KMS-11 (cell line): ENCODE measurements at regions not wholly inside any gene's neighbourhood (a gene's known extent, or its start where the extent isn't known, plus 50 kb on each side); places are given as distances from the start of the nearest gene placed in this dataset.

ENCODE experiments used
- H2AFZ ChIP-seq: fragments of 200-600 bp; sonication (generic); 2 replicates; pipeline ENCODE4 v1.6.1; 2016; ENCODE audit warnings: antibody characterized with exemption, mixed run types, low read depth
- H3K27ac ChIP-seq: fragments of 200-600 bp; sonication (generic); 2 replicates; pipeline ENCODE4 v1.6.1; 2016; ENCODE audit warnings: mild to moderate bottlenecking, mixed run types
- H3K27me3 ChIP-seq: fragments of 200-600 bp; sonication (generic); 2 replicates; pipeline ENCODE4 v1.6.1; 2017; ENCODE audit warnings: mild to moderate bottlenecking, low read depth, mixed run types, moderate library complexity; ENCODE audit not compliant: insufficient read depth
- H3K36me3 ChIP-seq: fragments of 200-600 bp; sonication (generic); 2 replicates; pipeline ENCODE4 v1.6.1; 2017; ENCODE audit warnings: mild to moderate bottlenecking, mixed run types; ENCODE audit not compliant: insufficient read depth
- H3K4me1 ChIP-seq: fragments of 200-600 bp; sonication (generic); 2 replicates; pipeline ENCODE4 v1.6.1; 2016; ENCODE audit warnings: mild to moderate bottlenecking, low read depth, mixed run types; ENCODE audit not compliant: poor library complexity, severe bottlenecking
- H3K4me2 ChIP-seq: fragments of 200-600 bp; sonication (generic); 2 replicates; pipeline ENCODE4 v1.7.0; 2016; ENCODE audit warnings: mild to moderate bottlenecking, mixed run types
- H3K4me3 ChIP-seq: fragments of 200-600 bp; sonication (generic); IDR thresholded peaks from 2 replicates; pipeline ENCODE4 v1.6.1; 2017; ENCODE audit warnings: low read depth, low read length, mixed read lengths; ENCODE audit not compliant: insufficient read depth
- H3K79me2 ChIP-seq: fragments of 200-600 bp; sonication (generic); 2 replicates; pipeline ENCODE4 v1.6.1; 2016; ENCODE audit warnings: low read depth, mixed run types; ENCODE audit not compliant: insufficient read depth
- H3K9ac ChIP-seq: fragments of 200-600 bp; sonication (generic); 2 replicates; pipeline ENCODE4 v1.6.1; 2016; ENCODE audit warnings: mild to moderate bottlenecking, mixed run types
- H4K20me1 ChIP-seq: fragments of 200-600 bp; sonication (generic); 2 replicates; pipeline ENCODE4 v1.6.1; 2016; ENCODE audit warnings: mild to moderate bottlenecking, mixed run types; ENCODE audit not compliant: insufficient read depth
- TF ChIP-seq, protein P1 (sequence below): fragments of 200-600 bp; sonication (generic); conservative IDR thresholded peaks from 2 replicates; pipeline ENCODE4 v1.6.1; 2017; ENCODE audit warnings: low read depth, mild to moderate bottlenecking, antibody characterized with exemption, low read length, moderate library complexity, mixed read lengths

DNA sequence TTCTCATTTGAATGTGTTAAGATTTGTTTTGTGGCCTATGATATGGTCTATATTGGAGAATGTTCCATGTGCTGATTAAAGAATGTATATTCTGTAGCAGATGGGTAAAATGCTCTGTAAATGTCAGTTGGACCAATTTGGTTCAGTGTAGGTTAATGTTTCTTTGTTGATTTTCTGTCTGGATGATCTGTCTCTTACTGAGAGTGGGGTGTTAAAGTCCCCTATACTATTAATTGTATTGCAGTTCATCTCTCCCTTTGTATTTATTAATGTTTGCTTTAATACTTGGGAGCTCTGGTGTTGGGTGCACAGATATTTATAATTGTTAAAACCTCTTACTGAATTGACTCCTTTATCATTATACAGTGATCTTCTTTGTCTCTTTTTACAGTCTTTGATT, 584.5 kb downstream of the NUF2 start:
- TF ChIP-seq, protein P1, sequence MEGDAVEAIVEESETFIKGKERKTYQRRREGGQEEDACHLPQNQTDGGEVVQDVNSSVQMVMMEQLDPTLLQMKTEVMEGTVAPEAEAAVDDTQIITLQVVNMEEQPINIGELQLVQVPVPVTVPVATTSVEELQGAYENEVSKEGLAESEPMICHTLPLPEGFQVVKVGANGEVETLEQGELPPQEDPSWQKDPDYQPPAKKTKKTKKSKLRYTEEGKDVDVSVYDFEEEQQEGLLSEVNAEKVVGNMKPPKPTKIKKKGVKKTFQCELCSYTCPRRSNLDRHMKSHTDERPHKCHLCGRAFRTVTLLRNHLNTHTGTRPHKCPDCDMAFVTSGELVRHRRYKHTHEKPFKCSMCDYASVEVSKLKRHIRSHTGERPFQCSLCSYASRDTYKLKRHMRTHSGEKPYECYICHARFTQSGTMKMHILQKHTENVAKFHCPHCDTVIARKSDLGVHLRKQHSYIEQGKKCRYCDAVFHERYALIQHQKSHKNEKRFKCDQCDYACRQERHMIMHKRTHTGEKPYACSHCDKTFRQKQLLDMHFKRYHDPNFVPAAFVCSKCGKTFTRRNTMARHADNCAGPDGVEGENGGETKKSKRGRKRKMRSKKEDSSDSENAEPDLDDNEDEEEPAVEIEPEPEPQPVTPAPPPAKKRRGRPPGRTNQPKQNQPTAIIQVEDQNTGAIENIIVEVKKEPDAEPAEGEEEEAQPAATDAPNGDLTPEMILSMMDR: no peak
- Histone ChIP-seq H3K27me3 (no peaks in the 10 kb centered on the region), H3K79me2 (no peaks in the 10 kb centered on the region), H2AFZ (no peak overlapping the region), H3K4me1 (peaks cover 6% of the 10 kb centered on the region), H3K9ac (no peak overlapping the region), H3K36me3 (no peaks in the 10 kb centered on the region), H3K4me3 (no peak overlapping the region), H3K4me2 (no peak overlapping the region), H3K27ac (no peak overlapping the region), H4K20me1 (no peaks in the 10 kb centered on the region)

DNA sequence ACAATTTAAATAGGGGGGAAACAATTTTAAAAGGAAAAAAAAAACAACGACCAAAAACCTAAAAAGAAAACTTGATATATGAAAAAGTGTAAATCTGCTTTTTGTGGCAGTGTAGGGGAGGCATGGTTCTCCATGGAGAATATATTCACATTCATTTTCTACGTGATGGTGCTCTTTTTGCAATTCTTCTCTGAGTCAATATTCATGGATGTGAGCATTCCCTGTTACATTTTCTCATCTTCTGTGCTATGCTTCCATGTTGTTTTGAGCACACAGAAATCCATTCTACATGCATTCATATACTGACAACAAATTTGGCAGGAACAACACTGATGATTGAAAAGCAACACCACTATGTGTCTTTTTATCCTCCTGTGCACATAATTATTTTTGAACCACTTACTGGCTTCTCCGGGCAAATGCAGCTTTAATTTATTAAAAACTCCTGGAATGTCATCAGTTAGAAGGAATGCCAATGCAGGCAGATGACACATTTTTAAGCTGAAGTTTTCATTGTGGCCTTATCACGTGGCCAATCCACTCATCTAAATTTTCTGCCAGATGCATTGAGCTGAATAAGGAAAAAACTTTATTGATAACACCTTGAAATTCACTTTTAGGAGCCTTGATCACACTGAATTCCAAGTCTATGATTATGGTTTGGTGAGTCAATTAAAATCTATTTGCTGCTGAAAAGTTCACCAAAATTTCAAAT, 590.6 kb downstream of the NUF2 start:
- no peak overlapping the region for H3K4me2 ChIP-seq
- peaks cover 28% of the 10 kb centered on the region; the same call in 1 of the 2 replicates for H3K27me3 ChIP-seq
- no peaks in the 10 kb centered on the region for H3K36me3 ChIP-seq
- no peaks in the 10 kb centered on the region for H4K20me1 ChIP-seq
- H3K9ac ChIP-seq: no peak overlapping the region
- H2AFZ ChIP-seq: no peak overlapping the region
- TF ChIP-seq, protein P1: no peak
- H3K4me3 ChIP-seq: no peak overlapping the region
- peaks cover 21% of the 10 kb centered on the region for H3K4me1 ChIP-seq
- H3K79me2 ChIP-seq: no peaks in the 10 kb centered on the region
- H3K27ac ChIP-seq: no peak overlapping the region

DNA sequence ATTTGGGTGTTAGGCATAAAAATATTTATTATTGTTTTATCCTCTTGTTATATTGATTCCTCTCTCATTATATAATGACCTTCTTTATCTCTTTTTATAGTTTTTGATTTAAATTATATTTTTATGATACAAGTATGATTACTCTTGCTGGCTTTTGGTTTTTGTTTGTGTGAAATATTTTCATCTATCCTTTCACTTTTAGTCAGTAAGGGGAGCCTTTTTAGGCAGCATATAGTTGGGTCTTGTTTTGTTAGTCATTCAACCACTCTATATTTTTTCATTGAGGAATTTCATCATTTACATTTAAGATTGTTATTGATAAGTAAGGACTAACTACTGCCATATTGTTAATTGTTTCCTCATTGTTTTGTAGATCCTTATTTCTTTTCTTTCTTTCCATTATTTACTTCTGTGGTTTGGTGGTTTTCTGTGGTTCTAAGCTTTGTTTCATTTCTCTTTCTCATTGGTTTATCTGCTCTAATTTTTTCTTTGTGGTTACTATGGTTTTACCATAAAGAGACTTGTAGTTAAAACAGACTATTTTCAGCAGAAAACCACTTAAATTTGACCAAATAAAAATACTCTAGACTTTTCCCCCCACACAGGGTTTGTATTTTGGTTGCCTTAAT, 593.1 kb downstream of the NUF2 start:
- H4K20me1 ChIP-seq: no peaks in the 10 kb centered on the region
- H3K4me1 ChIP-seq: peaks cover 21% of the 10 kb centered on the region
- no peak overlapping the region for H3K27ac ChIP-seq
- peaks cover 28% of the 10 kb centered on the region; the same call in 1 of the 2 replicates for H3K27me3 ChIP-seq
- H3K4me3 ChIP-seq: no peak overlapping the region
- H2AFZ ChIP-seq: no peak overlapping the region
- TF ChIP-seq, protein P1: no peak
- no peaks in the 10 kb centered on the region for H3K36me3 ChIP-seq
- H3K4me2 ChIP-seq: peak overlapping the region; percentile 22
- H3K9ac ChIP-seq: no peak overlapping the region
- no peaks in the 10 kb centered on the region for H3K79me2 ChIP-seq

DNA sequence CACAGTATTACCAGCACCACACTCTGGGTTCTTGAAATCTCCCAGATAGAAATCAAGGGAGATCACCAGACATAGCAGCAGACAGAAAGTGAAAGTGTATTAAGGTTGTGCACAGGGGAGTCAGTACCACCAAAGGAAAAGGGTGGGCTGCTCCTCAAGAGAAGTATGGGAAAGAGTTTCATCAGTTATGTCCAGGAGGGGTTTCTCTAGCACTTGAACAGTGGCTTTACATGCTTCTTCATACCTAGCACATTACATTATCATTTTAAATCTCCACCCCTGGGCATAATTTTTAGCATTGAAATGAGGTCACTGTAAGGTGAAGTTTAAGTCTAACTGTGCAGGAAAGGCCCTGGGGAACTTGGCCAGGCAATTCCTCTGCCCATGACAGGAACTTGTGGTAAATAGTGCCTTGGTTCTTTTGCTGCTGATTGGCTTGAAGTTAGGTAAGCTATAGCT, 601.0 kb downstream of the NUF2 start:
- H3K4me2 ChIP-seq: no peak overlapping the region
- H3K9ac ChIP-seq: no peak overlapping the region
- H3K36me3 ChIP-seq: no peaks in the 10 kb centered on the region
- H3K27me3 ChIP-seq: peaks cover 3% of the 10 kb centered on the region; the same call in 1 of the 2 replicates
- H3K79me2 ChIP-seq: no peaks in the 10 kb centered on the region
- H3K4me1 ChIP-seq: no peaks in the 10 kb centered on the region
- TF ChIP-seq, protein P1: no peak
- no peak overlapping the region for H3K4me3 ChIP-seq
- H3K27ac ChIP-seq: no peak overlapping the region
- H2AFZ ChIP-seq: no peak overlapping the region
- no peaks in the 10 kb centered on the region for H4K20me1 ChIP-seq
